ENCODE measurements at regions not wholly inside any gene's neighbourhood (a gene's known extent, or its start where the extent isn't known, plus 50 kb on each side); places are given as distances from the start of the nearest gene placed in this dataset.
"Not testable (repeated sequence)": the region's sequence is repeated elsewhere in the genome, so short reads cannot be mapped to it uniquely, and the experiment has no call there.

DNA sequence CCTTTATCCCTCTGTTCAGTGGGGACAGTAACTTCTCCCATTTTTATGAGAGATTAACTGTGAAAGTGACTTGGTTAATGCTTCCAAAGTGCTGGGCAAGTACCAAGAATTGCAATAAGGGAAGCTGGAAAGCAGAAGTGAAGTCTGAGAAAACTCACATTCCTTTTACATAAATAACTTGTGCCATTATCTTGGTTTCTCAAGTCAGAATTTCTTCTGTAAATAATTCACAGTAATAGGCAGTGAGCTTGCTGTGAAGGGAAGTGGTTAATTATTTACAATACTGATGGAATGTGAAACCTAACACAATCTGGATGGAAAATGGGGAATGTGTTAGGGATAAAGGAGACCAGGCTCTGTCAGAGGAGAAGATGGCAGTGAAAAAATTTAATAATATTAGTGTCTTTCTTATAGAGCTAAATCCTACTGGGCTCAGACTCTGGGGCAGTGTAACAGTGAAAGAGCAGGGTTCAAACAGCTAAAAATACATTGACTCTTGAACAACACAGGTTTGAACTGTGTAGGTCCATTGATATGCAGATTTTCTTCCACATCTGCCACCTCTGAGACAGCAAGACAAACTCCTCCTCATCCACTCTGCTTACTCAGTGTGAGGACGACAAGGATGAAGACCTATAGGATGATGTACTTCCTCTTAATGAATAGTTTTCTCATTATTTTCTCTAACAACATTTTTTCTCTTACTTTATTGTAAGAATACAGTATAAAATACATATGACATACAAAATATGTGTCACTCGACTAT is 251.5 kb upstream of the ISX start:
- no peak for DNase-seq (ENCODE audit: low read depth)
- TF ChIP-seq, protein P1, sequence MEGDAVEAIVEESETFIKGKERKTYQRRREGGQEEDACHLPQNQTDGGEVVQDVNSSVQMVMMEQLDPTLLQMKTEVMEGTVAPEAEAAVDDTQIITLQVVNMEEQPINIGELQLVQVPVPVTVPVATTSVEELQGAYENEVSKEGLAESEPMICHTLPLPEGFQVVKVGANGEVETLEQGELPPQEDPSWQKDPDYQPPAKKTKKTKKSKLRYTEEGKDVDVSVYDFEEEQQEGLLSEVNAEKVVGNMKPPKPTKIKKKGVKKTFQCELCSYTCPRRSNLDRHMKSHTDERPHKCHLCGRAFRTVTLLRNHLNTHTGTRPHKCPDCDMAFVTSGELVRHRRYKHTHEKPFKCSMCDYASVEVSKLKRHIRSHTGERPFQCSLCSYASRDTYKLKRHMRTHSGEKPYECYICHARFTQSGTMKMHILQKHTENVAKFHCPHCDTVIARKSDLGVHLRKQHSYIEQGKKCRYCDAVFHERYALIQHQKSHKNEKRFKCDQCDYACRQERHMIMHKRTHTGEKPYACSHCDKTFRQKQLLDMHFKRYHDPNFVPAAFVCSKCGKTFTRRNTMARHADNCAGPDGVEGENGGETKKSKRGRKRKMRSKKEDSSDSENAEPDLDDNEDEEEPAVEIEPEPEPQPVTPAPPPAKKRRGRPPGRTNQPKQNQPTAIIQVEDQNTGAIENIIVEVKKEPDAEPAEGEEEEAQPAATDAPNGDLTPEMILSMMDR (IDR thresholded peaks at IDR 0.05; ENCODE audit: control insufficient read depth, extremely low read depth, insufficient read depth): no peak
- no peak overlapping the region for H3K4me3 ChIP-seq (ENCODE audit: low read depth, low read length)

DNA sequence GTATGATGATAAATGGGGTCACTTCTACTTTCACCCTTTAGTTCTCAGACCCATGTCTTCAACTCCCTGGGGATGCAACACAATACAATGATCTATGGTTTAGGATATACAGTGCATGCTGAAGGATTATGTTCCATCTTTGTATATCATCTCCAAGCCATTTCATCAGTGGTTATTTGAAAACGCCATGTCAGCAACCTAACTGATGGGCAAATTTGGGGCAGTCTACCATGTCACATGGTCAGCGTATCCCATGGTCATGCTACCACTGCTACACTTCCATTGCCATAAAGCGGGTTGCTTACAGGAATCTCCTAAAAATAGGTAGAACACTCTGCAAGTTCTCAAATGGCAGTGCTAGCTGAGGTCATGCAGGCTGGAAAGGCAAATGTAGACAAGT is 236.5 kb upstream of the ISX start:
- no peak overlapping the region for H3K4me3 ChIP-seq (ENCODE audit: low read depth, low read length)
- no peak for DNase-seq (ENCODE audit: low read depth)
- TF ChIP-seq, protein P1 (IDR thresholded peaks at IDR 0.05; ENCODE audit: control insufficient read depth, extremely low read depth, insufficient read depth): no peak

DNA sequence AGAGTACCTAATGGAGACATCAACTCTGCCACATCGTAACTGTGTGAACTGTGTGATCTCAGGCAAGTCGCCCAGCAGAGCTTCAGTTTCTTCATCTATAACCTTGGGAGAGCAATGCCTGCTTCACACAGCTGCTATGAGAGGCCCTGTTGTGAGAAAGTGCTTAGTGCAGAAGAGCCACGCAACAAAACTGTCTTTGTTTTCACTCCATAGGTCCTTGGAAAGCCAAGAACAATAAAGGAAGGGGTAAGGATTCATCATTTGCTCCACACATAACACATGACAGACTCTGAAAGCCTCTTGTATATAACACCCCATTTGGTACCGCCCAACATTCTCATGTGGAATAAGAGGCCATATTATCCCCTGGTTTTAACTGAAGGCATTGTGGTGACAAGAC is 231.9 kb upstream of the ISX start:
- TF ChIP-seq, protein P1 (IDR thresholded peaks at IDR 0.05; ENCODE audit: control insufficient read depth, extremely low read depth, insufficient read depth): no peak

DNA sequence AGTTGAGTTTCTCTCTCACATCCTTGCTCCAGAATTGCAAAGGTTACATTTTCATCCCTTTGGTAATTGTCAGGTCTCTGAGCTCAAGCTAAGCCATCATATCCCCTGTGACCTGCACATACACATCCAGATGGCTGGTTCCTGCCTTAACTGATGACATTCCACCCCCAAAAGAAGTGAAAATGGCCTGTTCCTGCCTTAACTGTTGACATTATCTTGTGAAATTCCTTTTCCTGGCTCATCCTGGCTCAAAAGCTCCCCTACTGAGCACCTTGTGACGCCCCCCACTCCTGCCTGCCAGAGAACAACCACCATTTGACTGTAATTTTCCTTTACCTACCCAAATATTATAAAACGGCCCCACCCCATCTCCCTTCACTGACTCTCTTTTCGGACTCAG is 231.4 kb upstream of the ISX start:
- DNase-seq (ENCODE audit: low read depth); H3K4me3 ChIP-seq (ENCODE audit: low read depth, low read length): not testable (repeated sequence)

More for the DNA sequence above, 231.9 kb upstream of the ISX start:
- no peak for DNase-seq (ENCODE audit: low read depth)
- no peak overlapping the region for H3K4me3 ChIP-seq (ENCODE audit: low read depth, low read length)

DNA sequence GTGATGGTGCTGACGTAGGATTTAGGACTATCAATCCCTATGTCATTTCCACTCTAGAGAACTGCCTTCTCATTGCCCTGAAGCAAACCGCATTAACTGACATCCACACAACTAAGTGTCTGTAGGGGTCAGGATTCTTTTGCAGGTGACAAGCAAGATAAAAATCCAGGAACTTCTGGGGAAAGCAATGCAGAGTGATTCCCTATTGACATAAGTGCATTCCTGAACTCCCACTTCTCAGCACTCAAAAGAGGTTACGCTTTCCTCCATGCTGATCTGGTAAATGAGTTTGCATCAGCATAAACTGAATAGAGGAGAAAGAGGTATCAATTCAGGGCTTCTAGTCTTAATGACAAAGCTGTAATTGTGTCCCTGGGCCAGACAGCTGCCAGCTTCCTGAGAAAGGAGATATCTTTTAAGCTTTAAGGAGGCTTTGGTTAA is 224.6 kb upstream of the ISX start:
- TF ChIP-seq, protein P1 (IDR thresholded peaks at IDR 0.05; ENCODE audit: control insufficient read depth, extremely low read depth, insufficient read depth): no peak
- no peak for DNase-seq (ENCODE audit: low read depth)
- no peak overlapping the region for H3K4me3 ChIP-seq (ENCODE audit: low read depth, low read length)

DNA sequence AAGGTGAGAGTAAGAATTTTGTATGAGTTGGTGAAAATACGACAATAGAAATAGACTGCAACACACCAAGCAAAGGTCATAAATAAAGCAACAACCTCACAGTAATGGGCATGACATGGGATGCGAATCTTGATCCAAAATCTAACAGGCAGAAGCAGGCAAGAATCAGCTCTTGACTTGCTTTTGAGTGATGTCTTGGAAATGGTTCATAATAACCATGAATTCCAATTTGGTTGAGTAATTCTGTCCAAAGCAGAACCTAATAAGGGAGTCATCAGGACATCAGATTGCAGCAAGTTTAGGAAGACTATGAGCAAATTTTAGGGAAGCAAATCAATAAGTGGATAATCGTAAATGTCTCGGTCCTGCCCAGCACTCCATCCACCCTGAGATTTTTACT is 224.0 kb upstream of the ISX start:
- no peak overlapping the region for H3K4me3 ChIP-seq (ENCODE audit: low read depth, low read length)
- TF ChIP-seq, protein P1 (IDR thresholded peaks at IDR 0.05; ENCODE audit: control insufficient read depth, extremely low read depth, insufficient read depth): no peak
- DNase-seq (ENCODE audit: low read depth): no peak

DNA sequence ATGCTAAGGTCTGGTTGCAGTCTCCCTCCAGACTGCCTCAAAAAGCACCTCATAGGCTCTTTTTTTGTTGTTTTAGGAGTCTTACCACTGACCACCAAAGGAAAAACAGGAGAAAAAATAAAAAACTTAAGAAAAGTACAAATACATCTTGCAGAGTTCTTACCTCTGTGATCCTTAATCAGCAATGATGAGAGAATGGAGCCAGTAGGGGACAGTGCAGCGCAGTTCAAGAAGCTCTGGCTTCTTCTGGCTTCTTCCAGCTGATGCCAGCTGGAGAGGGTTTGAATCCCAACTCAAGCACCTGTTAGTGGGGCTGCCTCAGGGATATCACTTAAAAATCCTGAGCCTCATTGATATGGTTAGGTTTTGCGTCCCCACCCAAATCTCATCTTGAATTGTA is 223.3 kb upstream of the ISX start:
- no peak for DNase-seq (ENCODE audit: low read depth)
- TF ChIP-seq, protein P1 (IDR thresholded peaks at IDR 0.05; ENCODE audit: control insufficient read depth, extremely low read depth, insufficient read depth): peak; percentile 35
- H3K4me3 ChIP-seq (ENCODE audit: low read depth, low read length): no peak overlapping the region

DNA sequence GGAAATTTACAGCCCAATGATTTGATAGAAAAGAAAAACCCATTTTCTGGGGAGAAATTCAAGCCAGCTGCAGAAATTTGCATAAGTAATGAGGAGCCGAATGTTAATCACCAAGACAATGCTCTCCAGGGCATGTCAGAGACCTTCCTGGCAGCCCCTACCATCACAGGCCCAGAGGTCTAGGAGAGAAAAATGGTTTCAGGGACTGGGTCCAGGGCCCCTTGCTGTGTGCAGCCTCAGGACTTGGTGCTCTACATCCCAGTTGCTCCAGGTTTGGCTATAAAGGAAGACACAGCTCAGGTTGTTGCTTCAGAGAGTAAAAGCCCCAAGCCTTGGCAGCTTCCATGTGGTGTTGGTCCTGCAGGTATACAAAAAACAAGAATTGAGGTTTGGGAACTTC is 222.2 kb upstream of the ISX start:
- H3K4me3 ChIP-seq (ENCODE audit: low read depth, low read length); DNase-seq (ENCODE audit: low read depth): not testable (repeated sequence)

Data from LNCaP clone FGC (cell line).